Smooth muscle cell (in vitro differentiated cells): ENCODE measurements at regions not wholly inside any gene's neighbourhood (a gene's known extent, or its start where the extent isn't known, plus 50 kb on each side); places are given as distances from the start of the nearest gene placed in this dataset.

Experiments
- DNase-seq: peaks from one replicate; lab custom pipeline; 2025; ENCODE audit not compliant: unreplicated experiment; lab: John Stamatoyannopoulos, UW
- H2AFZ ChIP-seq: fragments of 200-600 bp; sonication (generic); 2 replicates; pipeline ENCODE4 v1.6.0; 2016; ENCODE audit warnings: antibody characterized with exemption, low read depth, mild to moderate bottlenecking
- H3F3A ChIP-seq: fragments of 200-600 bp; sonication (generic); 2 replicates; pipeline ENCODE4 v1.6.0; 2017; ENCODE audit warnings: antibody characterized with exemption, low read depth
- H3K27ac ChIP-seq: fragments of 200-600 bp; sonication (generic); 2 replicates; pipeline ENCODE4 v1.5.1; 2016; ENCODE audit warnings: low read depth, mild to moderate bottlenecking
- H3K27me3 ChIP-seq: fragments of 200-600 bp; sonication (generic); 2 replicates; pipeline ENCODE4 v1.6.1; 2016; ENCODE audit warnings: low read depth, mild to moderate bottlenecking
- H3K36me3 ChIP-seq: fragments of 200-600 bp; sonication (generic); 2 replicates; pipeline ENCODE4 v1.5.1; 2016; ENCODE audit warnings: low read depth
- H3K4me1 ChIP-seq: fragments of 200-600 bp; sonication (generic); 2 replicates; pipeline ENCODE4 v1.5.1; 2016; ENCODE audit warnings: low read depth
- H3K4me2 ChIP-seq: fragments of 200-600 bp; sonication (generic); 2 replicates; pipeline ENCODE4 v1.6.0; 2016; ENCODE audit warnings: mild to moderate bottlenecking
- H3K4me3 ChIP-seq: fragments of 200-600 bp; sonication (generic); 2 replicates; pipeline ENCODE4 v1.5.1; 2016; ENCODE audit warnings: mild to moderate bottlenecking
- H3K79me2 ChIP-seq: fragments of 200-600 bp; sonication (generic); 2 replicates; pipeline ENCODE4 v1.6.0; 2016; ENCODE audit warnings: low read depth, mild to moderate bottlenecking
- H3K9ac ChIP-seq: fragments of 200-600 bp; sonication (generic); 2 replicates; pipeline ENCODE4 v1.6.0; 2016; ENCODE audit warnings: low read depth
- H3K9me3 ChIP-seq: fragments of 200-600 bp; sonication (generic); replicated peaks from 2 replicates; pipeline ENCODE4 v1.5.1; 2016; ENCODE audit warnings: low read depth
- H4K20me1 ChIP-seq: fragments of 200-600 bp; sonication (generic); 2 replicates; pipeline ENCODE4 v1.6.0; 2016; ENCODE audit warnings: low read depth
- WGBS: methylation state at CpG from one replicate; pipeline ENCODE4 v1.1.7; 2016; ENCODE audit warnings: low lambda C conversion rate; 5-methylcytosine and 5-hydroxymethylcytosine counted together
- TF ChIP-seq, protein P1 (sequence below): fragments of 200-600 bp; sonication (generic); IDR thresholded peaks from 2 replicates; pipeline ENCODE4 v1.5.1; 2017; ENCODE audit warnings: borderline replicate concordance, mild to moderate bottlenecking, antibody characterized with exemption; ENCODE audit not compliant: insufficient read depth, poor library complexity, severe bottlenecking

DNA sequence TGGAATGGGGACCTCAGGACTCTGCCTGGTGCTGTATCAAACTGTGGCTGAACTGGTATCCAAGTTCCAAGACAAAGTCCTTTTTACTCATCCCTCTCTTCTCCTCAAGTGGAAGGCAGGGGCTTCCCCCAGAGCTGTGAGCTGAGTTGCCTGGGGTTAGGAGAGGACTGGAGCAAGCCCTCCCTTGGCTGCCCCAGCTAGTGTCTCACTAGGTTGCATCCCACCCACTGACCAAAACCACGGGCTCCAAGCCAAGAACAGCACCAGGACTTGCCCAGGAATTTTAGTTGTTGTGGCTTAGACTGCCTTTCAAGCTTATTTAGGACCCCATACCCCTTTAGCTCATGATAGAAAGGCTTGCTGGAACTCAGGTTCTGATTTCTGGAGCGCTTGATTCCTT, 158.7 kb upstream of the TNC start:
- no peak overlapping the region for H3K4me2 ChIP-seq
- H3K27me3 ChIP-seq: no peaks in the 10 kb centered on the region
- H3K4me3 ChIP-seq: no peak overlapping the region
- H3K9me3 ChIP-seq: no peaks in the 10 kb centered on the region
- no peak overlapping the region for H3K27ac ChIP-seq
- DNase-seq: no peak
- TF ChIP-seq, protein P1, sequence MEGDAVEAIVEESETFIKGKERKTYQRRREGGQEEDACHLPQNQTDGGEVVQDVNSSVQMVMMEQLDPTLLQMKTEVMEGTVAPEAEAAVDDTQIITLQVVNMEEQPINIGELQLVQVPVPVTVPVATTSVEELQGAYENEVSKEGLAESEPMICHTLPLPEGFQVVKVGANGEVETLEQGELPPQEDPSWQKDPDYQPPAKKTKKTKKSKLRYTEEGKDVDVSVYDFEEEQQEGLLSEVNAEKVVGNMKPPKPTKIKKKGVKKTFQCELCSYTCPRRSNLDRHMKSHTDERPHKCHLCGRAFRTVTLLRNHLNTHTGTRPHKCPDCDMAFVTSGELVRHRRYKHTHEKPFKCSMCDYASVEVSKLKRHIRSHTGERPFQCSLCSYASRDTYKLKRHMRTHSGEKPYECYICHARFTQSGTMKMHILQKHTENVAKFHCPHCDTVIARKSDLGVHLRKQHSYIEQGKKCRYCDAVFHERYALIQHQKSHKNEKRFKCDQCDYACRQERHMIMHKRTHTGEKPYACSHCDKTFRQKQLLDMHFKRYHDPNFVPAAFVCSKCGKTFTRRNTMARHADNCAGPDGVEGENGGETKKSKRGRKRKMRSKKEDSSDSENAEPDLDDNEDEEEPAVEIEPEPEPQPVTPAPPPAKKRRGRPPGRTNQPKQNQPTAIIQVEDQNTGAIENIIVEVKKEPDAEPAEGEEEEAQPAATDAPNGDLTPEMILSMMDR: no peak
- peaks cover 9% of the 10 kb centered on the region for H3K4me1 ChIP-seq
- no peaks in the 10 kb centered on the region for H4K20me1 ChIP-seq
- H3F3A ChIP-seq: no peaks in the 10 kb centered on the region
- no peaks in the 10 kb centered on the region for H3K36me3 ChIP-seq
- H3K79me2 ChIP-seq: no peaks in the 10 kb centered on the region
- 89% methylated on average over 2 of the region's 2 CpGs for WGBS
- no peak overlapping the region for H2AFZ ChIP-seq
- no peak overlapping the region for H3K9ac ChIP-seq

DNA sequence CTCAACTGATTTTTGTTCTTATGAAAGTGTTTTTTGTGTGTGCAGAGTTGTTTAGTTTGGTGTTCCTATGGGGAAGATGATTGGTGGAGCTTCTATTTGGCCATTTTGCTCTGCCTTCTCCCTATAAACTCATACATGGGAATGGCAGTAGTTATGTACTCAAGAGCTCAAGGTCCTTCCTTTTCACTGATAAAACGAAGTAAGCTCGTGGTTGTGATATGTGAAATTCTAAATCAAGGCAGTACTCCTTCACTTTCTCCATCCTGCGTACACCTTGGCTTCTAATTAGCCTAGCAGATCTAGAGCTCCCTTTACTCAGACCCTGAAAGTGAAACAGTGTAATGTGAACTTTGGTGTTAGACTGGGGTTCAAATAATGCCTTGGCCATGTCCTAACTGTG, 159.3 kb upstream of the TNC start:
- Histone ChIP-seq H2AFZ (no peak overlapping the region), H3F3A (no peaks in the 10 kb centered on the region), H3K27ac (no peak overlapping the region), H3K4me1 (peaks cover 9% of the 10 kb centered on the region), H3K9ac (no peak overlapping the region), H3K4me3 (no peak overlapping the region), H3K4me2 (no peak overlapping the region), H4K20me1 (no peaks in the 10 kb centered on the region), H3K36me3 (no peaks in the 10 kb centered on the region), H3K27me3 (no peaks in the 10 kb centered on the region), H3K9me3 (no peaks in the 10 kb centered on the region), H3K79me2 (no peaks in the 10 kb centered on the region)
- no peak for DNase-seq
- 95% methylated on average over 3 of the region's 3 CpGs for WGBS
- TF ChIP-seq, protein P1: no peak

DNA sequence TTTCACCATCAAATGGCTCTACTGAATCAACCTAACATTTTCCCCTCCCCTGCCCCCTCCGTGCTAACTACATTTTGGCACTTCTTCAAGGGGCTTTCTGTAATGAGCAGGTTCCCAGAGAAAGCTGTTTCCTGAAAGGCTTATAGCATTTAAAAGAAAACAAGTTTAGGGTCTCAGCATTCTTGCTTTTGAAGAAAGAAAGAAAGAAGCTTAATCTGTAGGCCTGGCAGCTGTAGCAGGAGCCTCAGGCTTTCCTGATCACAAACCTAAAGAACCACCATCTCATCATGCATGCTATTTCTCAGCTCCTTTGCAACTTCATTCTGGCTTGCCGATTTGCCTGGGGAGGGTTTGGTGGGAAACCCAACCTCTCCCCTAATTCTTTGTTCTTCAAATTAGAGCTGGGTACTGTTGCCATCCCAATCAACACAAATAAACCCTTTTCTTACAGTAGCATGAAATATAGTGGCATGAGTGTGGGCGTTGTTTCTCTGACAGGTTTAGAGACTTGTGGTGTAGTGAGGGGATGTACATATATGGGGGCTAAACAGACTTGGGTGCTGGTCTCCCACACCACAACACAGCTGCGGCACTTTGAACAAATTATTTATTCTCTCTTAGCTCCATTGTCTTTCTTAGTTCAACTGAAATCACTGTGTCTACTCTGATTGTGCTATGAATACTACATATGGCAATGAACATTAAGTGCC, 160.5 kb upstream of the TNC start:
- H3K4me2 ChIP-seq: no peak overlapping the region
- no peak overlapping the region for H3K9ac ChIP-seq
- no peaks in the 10 kb centered on the region for H3K36me3 ChIP-seq
- no peaks in the 10 kb centered on the region for H3F3A ChIP-seq
- H3K27me3 ChIP-seq: no peaks in the 10 kb centered on the region
- DNase-seq: no peak
- WGBS: 67% methylated on average over 4 of the region's 4 CpGs
- no peaks in the 10 kb centered on the region for H3K9me3 ChIP-seq
- H3K79me2 ChIP-seq: no peaks in the 10 kb centered on the region
- no peak overlapping the region for H3K4me3 ChIP-seq
- no peaks in the 10 kb centered on the region for H4K20me1 ChIP-seq
- H2AFZ ChIP-seq: peak overlapping the region; percentile 5
- peaks cover 9% of the 10 kb centered on the region for H3K4me1 ChIP-seq
- TF ChIP-seq, protein P1: no peak
- H3K27ac ChIP-seq: no peak overlapping the region

DNA sequence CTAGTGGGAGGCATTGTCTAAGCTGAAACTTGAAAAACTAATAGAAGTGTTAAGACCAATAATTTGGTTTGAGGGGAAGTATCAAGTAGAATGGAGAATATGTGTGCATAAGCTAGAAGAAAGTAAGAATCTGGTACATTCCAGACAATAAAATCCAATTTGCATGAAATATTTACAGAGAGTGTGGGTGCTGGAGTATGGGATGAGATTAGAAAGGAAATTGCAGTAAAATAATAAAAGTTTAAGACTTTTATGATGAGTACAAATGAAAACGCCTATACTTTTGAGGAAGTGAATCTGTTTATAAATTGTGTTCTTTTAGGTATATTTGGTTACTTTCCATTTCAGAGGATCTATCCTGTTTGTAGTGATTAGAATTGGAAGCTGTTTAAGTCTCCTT, 165.4 kb upstream of the TNC start:
- no peaks in the 10 kb centered on the region for H3K36me3 ChIP-seq
- no peak overlapping the region for H3K27ac ChIP-seq
- H3K9ac ChIP-seq: no peak overlapping the region
- no peaks in the 10 kb centered on the region for H3K4me1 ChIP-seq
- no peaks in the 10 kb centered on the region for H3K9me3 ChIP-seq
- no peak for DNase-seq
- H3K27me3 ChIP-seq: no peaks in the 10 kb centered on the region
- TF ChIP-seq, protein P1: no peak
- no peaks in the 10 kb centered on the region for H4K20me1 ChIP-seq
- no peak overlapping the region for H2AFZ ChIP-seq
- H3K4me3 ChIP-seq: no peak overlapping the region
- no peaks in the 10 kb centered on the region for H3F3A ChIP-seq
- H3K79me2 ChIP-seq: no peaks in the 10 kb centered on the region
- 100% methylated on average over 1 of the region's 1 CpG for WGBS
- H3K4me2 ChIP-seq: no peak overlapping the region
